GM19238 (cell line): ENCODE measurements at regions not wholly inside any gene's neighbourhood (a gene's known extent, or its start where the extent isn't known, plus 50 kb on each side); places are given as distances from the start of the nearest gene placed in this dataset.
A peak's percentile ranks its signal among the peaks of the same experiment; 100 is the strongest.
"Not testable (repeated sequence)": the region's sequence is repeated elsewhere in the genome, so short reads cannot be mapped to it uniquely, and the experiment has no call there.

Experiments used
- DNase-seq: peaks from one replicate; pipeline ENCODE4 v3.0.0; 2011; ENCODE audit warnings: low spot score; ENCODE audit not compliant: insufficient read length

- DNase-seq, result not testable (repeated sequence)
These were observed 50.6 kb upstream of the MYL10 start for GRCh38 chr7:101679653-101680173.

GRCh38 chr7:101680406-101681145 is 51.5 kb upstream of the MYL10 start:
- no peak for DNase-seq

- no peak for DNase-seq
These were observed 52.3 kb upstream of the MYL10 start for GRCh38 chr7:101681170-101682007.

- no peak for DNase-seq
These were observed 55.9 kb upstream of the MYL10 start for GRCh38 chr7:101684983-101685330.

DNA sequence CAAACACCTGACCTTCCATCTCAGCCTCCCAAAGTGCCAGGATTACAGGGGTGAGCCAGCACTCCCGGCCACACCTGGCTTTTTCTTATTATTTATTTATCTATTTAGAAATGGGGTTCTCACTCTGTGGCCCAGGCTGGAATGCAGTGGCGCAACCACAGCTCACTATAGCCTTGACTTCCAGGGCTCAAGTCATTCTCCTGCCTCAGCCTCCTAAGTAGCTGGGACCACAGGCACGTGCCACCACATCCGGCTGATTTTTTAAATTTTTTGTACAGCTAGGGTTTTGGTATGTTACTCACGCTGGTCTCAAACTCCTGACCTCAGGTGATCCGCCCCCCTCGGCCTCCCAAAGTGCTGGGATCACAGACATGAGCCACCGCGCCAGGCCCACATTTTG is 56.9 kb upstream of the MYL10 start:
- DNase-seq, result no peak

DNA sequence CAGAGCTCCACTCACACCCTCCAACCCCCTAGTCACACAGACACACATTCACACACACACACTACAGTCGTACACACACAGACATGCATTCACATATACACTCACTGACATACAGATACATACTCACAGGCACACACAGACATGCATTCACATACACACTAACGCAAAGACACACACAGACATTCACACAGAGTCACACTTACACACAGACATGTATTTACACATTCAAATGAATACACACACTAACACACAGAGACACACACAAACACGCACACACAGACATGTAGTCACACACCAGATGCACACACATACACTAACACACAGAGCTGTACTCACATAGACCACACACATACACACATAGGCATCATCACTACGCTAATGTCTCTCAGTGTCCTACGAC is 58.0 kb upstream of the MYL10 start:
- DNase-seq, result no peak

DNA sequence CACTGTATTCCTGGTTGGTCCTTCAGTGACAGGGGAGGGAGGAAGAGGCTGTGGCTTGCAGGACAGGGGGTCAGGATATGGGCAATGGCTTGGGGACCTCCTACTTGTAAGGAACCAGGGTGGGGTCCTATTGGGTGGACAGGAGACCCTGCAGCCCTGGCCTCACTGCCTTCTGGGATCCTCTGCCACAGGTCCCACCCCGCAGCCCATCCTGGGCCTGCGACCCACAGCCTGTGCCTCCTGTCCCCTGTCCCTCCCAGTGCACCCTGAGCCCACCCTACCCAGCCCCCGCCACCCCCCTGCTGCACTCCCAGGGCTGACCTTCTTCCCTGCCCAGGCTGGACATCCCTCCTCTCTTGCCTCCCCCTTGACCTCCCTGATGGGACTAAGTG is 58.7 kb upstream of the MYL10 start:
- no peak for DNase-seq

GRCh38 chr7:101688183-101688831 is 59.2 kb upstream of the MYL10 start:
- peak; percentile 87 for DNase-seq

- DNase-seq, result no peak
These were observed 60.2 kb upstream of the MYL10 start for GRCh38 chr7:101688995-101689907.

GRCh38 chr7:101690061-101690460 is 61.0 kb upstream of the MYL10 start:
- DNase-seq, result no peak

DNA sequence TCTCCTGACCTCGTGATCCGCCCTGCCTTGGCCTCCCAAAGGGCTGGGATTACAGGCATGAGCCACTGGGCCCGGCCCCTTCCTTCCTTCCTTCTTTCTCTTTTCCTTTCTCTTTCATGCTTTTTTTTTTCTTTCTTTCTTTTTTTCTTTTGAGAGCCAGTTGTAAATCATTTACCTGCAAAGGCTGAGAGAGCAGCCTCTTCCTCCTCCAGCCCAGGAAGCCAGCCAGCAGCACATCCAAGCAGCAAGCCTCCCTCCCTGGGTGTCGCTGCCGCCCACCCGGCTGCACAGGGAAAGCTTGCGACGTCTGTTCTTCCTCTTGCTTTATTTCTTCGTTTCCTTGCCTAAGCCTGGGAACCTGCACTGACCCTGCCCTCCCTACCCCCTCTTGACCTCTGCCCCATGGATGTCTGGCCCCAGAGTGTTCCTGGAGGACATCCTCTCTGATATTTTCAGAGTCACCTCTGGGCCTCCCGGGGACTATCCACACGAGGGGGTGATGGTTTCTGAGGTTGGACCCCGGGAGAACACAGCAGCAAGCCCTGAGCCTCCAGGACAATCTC is 62.8 kb upstream of the MYL10 start:
- DNase-seq, result peak; percentile 67

DNA sequence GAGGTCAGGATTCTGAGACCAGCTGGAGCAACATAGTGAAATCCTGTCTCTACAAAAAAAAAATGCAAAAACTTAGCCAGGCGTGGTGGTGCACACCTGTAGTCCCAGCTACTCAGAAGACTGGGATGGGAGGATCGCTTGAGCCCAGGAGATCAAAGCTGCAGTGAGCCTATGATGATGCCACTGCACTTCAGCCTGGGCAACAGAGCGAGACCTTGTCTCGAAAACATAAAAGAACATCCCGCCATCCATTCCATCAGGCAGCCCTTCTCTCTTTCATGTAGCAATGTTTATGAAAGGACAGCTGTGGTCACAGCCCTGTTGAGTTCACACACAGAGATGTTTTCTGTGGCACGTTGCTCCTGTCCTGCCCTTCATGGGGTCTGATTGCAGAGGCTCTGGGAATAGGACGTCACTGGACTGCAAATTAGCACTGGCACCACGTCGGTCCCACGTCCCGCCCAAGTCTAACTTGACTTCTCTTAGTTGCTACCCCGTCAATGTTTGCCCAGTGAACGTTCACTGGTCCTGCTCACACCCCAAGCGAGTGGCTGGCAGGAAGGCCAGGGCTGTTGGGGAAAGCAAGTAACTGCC is 64.5 kb upstream of the MYL10 start:
- no peak for DNase-seq

GRCh38 chr7:101698964-101699363 is 69.9 kb upstream of the MYL10 start:
- DNase-seq, result no peak

DNA sequence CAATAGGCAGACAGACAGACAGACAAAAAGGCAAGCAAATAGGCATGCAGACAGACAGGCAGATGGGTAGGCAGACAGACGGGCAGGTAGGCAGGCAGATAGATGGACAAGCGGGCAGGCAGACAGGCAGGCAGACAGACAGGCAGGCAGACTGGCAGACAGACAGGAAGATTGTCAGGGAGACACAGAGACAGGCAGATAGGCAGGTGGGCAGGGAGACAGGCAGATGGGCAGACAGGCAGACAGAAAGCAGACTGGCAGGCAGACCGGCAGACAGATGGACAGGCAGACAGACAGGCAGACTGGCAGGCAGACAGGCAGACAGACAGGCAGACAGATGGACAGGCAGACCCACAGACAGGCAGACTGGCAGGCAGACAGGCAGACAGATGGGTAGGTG is 70.3 kb upstream of the MYL10 start:
- DNase-seq, result no peak

GRCh38 chr7:101699881-101700823 is 71.1 kb upstream of the MYL10 start:
- DNase-seq, result no peak

DNA sequence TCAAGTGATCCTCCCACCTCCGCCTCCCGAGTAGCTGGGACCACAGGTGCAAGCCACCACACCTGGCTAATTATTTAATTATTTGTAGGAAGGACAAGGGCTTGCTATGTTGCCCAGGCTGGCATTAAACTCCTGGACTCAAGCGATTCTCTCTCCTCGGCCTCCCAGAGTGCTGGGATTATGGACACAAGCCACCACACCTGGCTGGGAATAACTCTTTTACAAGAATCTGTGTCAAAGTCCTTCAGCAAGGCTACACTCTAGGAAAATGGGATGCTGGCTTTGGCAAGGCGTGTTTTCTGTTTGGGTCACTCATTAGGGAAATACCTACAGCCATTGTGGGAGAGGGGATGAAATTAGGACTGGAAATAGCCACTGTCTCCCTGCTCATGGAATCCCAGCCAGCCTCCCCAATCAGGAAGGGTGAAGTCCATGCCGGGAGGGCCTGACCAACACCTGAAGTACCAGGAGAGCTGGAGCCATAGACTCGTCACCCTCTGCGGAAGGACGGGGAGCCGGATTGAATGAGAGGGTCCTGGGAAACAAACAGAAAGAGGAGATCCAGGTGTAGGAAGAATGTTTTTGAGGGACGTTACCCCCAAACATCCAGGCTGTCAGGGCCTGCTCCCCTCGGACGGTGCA is 72.2 kb upstream of the MYL10 start:
- DNase-seq, result no peak

- no peak for DNase-seq
These were observed 73.3 kb upstream of the MYL10 start for GRCh38 chr7:101702362-101702850.

GRCh38 chr7:101705331-101705730 is 76.2 kb upstream of the MYL10 start:
- DNase-seq, result no peak

DNA sequence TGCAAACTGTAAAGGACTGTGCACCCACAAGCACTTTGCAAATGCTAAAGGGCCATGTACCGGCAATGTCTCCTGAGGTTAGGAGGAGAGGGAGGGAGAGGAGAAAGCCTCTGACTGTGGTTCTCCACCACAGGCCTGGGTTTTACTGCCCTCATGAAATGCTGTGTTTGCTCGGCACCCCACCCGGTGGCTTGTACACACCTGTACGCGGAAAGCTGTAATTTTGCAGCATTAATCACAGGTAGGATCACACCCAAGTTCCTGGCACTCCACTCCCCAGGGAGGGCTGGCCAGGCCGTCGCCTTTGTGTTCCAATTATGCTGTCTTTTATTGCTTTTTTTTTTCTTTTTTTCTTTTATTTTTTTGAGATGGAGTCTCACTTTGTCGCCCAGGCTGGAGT is 78.5 kb upstream of the MYL10 start:
- DNase-seq, result no peak
